HG03097 (cell line): ENCODE measurements at regions not wholly inside any gene's neighbourhood (a gene's known extent, or its start where the extent isn't known, plus 50 kb on each side); places are given as distances from the start of the nearest gene placed in this dataset.
A peak's percentile ranks its signal among the peaks of the same experiment; 100 is the strongest.
"Not testable (repeated sequence)": the region's sequence is repeated elsewhere in the genome, so short reads cannot be mapped to it uniquely, and the experiment has no call there.

ENCODE experiments used
- ATAC-seq: cut with Tn5 transposase; IDR thresholded peaks from one replicate; pipeline ENCODE4 v1.9.1; 2021; ENCODE audit not compliant: unreplicated experiment, low FRiP score

DNA sequence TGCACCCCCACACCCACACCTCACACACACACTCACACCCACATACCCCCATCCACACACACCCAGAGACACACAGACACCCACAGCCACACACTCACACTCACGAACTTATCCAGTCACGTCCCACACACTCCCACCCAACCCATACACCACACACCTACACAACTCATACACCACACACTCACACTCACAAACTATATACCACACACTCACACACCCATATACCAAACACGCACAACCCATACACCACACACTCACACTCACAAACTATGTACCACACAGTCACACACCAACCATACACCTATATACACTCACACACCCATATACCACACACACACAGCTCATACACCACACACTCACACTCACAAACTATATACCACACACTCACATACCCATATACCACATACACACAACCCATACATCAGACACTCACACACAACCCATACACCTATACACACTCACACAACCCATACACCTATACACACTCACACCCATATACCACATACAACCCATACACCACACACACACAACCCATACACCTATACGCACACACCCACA, 162.4 kb downstream of the TMEM121 start:
- ATAC-seq: not testable (repeated sequence)

DNA sequence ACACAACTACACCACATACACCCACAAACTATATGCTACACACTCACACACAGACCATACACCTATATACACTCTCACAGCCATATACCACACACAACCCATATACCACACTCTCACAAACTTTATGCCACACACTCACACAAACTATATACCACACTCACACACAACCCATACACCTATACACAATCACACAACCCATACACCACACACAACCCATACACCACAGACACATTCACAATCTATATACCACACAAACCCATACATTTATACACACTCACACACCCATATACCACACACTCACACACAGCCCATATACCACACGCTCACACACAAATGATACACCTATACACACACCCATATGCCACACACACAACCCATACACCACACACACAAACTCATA, 163.3 kb downstream of the TMEM121 start:
- no peak for ATAC-seq

GRCh38 chr14:105690671-105691070, 164.3 kb downstream of the TMEM121 start:
- ATAC-seq: no peak

- ATAC-seq: not testable (repeated sequence)
Observed at GRCh38 chr14:105691321-105692109, 165.1 kb downstream of the TMEM121 start.

DNA sequence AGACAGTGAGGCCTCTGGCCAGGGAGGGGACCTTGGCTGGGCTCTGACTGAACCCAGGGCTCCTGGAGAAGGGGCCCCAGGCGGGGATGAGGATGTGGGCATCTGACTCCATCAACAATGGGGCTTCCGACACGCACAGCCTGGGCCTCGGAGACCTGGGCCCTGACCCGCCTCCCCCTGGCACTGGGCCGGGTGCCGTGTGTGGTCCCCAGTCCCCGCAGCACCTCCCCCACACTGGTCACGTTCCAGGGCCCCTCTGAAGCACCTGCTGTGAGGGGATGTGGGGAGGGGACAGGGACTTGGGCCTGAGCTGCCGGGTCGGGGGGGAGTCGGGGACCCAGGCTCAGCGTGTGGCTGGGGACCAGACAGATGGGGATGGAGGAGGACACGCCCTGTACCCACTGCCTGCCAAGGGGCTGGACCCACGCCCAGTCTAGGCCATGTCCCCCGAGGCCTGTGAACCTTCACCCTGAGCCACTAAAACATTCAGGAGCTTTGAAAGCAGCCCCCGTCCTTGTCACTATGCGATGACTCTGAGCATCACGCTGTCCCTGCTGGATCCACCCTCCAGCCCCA, 165.8 kb downstream of the TMEM121 start:
- not testable (repeated sequence) for ATAC-seq

- no peak for ATAC-seq
Observed at GRCh38 chr14:105694961-105695360, 168.6 kb downstream of the TMEM121 start.

DNA sequence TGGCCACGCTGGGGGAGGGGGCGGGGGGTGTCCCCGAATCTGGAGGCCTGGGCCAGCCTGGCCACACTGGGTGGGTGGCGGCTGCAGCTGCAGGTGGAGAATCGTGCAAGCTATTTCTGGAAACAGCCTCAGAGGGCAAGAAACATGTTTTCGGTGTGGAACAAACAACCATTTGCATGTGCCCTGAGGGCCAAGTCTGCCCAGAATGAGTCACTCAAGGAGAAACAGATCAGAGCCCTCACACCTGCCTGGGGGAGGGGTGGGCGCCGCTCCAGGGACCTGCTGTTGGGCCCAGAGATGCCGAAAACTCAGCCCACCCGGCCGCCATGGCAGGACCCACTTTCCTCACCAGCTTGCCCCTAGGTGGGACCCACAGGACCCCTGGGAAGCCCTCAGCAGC, 170.0 kb downstream of the TMEM121 start:
- peak; percentile 47 for ATAC-seq

- ATAC-seq: not testable (repeated sequence)
Observed at GRCh38 chr14:105697414-105697813, 171.0 kb downstream of the TMEM121 start.

- ATAC-seq: not testable (repeated sequence)
Observed at GRCh38 chr14:105697955-105698354, 171.6 kb downstream of the TMEM121 start.

- ATAC-seq: not testable (repeated sequence)
Observed at GRCh38 chr14:105698940-105699556, 172.7 kb downstream of the TMEM121 start.

DNA sequence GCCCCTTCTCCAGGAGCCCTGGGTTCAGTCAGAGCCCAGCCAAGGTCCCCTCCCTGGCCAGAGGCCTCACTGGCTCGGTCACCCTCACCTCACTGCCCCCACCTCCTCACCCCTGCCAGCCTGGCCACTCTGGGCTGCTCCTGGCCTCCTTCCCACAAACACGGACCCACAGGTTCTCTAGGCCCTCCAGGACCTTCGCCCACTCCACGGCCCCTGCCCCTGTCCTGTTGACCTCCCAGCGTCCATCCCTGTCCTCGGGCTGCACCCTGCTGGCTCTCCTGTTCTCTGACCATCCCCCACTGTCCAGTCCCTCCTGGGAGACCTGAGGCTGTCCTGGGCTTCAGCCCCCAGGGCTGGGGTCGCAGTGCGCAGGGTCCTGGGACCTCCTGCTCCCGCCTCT, 173.3 kb downstream of the TMEM121 start:
- not testable (repeated sequence) for ATAC-seq

DNA sequence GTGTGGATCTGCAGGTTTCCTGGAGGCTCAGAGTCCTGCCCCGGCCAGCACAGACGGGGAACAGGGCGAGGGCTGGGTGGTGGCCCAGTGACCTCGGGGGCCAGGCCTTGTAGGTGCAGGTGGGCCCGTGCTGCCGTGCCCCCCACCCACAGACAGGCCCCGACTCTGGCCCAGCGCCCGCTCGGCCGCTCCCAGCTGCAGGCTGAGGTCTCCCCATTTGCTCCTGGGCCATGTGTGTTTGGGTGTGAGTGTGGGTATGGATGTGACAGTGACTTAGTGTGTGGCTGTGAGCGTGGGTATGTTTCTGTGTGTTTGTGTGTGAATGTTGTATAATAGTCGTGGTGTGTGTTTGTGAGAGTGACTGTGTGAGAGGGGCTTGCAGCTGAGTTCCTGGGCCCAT, 173.8 kb downstream of the TMEM121 start:
- ATAC-seq: not testable (repeated sequence)

- ATAC-seq: peak; percentile 33
Observed at GRCh38 chr14:105700622-105701288, 174.4 kb downstream of the TMEM121 start.

DNA sequence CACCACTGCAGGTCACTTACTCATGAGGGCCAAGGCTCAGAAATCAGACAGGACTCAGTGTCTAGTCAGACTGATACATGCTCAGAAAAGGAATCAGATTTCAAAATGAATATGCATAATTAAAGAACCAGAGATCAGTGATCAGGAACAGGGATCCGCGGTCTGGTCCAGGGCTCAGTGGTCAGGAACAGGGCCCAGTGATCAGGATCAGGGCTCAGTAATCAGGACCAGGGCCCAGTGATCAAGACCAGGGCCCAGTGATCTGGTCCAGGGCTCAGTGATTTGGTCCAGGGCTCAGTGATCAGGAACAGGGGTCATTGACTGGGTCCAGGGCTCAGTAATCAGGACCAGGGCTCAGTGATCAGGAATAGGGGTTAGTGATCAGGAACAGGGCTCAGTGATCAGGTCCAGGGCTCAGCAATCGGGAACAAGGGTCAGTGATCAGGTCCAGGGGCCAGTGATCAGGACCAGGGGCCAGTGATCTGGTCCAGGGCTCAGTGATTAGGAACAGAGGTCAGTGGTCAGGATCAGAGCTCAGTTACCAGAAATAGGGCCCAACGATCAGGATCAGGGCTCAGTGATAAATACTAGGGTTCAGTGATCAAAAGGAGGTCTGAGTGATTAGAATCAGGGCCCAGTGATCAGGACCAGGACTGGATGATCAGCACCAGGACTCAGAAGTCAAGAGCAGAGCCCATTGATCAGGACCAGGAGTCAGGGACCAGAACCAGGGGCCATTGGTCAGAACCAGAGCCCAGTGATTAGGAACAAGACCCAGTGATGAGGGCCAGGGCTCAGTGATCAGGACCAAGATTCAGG, 175.3 kb downstream of the TMEM121 start:
- no peak for ATAC-seq

DNA sequence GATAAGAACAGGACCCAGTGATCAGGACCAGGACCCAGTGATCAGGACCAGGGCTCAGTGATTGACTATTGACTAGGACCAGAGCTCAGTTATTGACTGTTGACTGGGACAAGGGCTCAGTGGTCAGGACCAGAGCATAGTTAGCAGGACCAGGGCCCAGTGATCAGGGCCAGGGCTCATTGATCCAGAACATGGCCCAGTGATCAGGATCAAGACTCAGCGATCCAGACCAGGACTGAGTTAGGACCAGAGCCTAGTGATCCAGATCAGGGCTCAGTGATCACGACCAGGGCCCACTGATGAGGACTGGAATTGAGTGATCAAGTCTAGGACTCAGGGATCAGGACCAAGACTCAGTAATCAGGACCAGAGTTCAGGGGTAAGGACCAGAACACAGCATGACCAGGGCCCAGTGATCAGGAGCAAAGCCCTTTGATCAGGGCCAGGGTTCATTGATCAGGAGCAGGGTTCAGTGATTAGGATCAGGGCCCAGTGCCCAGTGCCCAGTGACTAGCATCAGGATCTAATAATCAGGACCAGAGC, 176.0 kb downstream of the TMEM121 start:
- ATAC-seq: no peak

DNA sequence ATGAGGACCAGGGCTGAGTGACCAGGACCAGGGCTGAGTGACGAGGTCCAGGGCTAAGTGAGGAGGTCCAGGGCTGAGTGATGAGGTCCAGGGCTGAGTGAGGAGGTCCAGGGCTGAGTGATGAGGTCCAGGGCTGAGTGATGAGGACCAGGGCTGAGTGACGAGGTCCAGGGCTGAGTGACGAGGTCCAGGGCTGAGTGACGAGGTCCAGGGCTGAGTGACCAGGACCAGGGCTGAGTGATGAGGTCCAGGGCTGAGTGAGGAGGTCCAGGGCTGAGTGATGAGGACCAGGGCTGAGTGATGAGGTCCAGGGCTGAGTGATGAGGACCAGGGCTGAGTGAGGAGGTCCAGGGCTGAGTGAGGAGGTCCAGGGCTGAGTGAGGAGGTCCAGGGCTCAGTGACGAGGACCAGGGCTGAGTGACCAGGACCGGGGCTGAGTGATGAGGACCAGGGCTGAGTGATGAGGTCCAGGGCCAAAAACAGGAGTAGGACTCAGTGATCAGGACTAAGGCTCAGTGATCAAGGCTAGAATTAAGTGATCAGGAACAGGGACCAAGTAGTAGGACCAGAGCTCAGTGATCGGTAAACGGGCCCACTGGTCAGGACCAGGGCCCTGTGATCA, 176.8 kb downstream of the TMEM121 start:
- ATAC-seq: not testable (repeated sequence)

- ATAC-seq: not testable (repeated sequence)
Observed at GRCh38 chr14:105704091-105704490, 177.7 kb downstream of the TMEM121 start.

GRCh38 chr14:105704492-105704891, 178.1 kb downstream of the TMEM121 start:
- ATAC-seq: not testable (repeated sequence)

DNA sequence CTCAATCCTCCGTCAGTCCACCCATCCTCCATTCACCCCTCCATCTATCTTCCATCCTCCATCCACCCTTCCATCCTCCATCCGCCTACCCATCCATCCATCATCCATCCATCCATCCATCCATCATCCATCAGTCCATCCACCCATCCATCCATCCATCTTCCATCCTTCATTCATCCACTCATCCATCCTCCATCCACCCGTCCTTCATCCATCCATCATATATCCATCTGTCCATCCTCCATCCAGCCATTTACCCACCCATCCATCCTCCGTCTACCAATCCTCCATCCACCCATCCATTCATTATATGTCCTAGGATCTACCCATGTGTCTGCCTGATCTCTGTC, 179.1 kb downstream of the TMEM121 start:
- ATAC-seq: not testable (repeated sequence)
